ENCODE measurements at regions not wholly inside any gene's neighbourhood (a gene's known extent, or its start where the extent isn't known, plus 50 kb on each side); places are given as distances from the start of the nearest gene placed in this dataset.

GRCh38 chr21:41683815-41684214, 83.0 kb downstream of the RIPK4 start:
- TF ChIP-seq CTCF (IDR thresholded peaks at IDR 0.05) (no peak), ZFX (IDR thresholded peaks at IDR 0.05; ENCODE audit: borderline replicate concordance) (no peak)
